Ectodermal cell (in vitro differentiated cells): ENCODE measurements at regions not wholly inside any gene's neighbourhood (a gene's known extent, or its start where the extent isn't known, plus 50 kb on each side); places are given as distances from the start of the nearest gene placed in this dataset.
"Not testable (repeated sequence)": the region's sequence is repeated elsewhere in the genome, so short reads cannot be mapped to it uniquely, and the experiment has no call there.

Experiments used
- H3K27ac ChIP-seq: 2 replicates; pipeline ENCODE4 v1.7.0; 2013; ENCODE audit warnings: mild to moderate bottlenecking, low read depth, low read length; ENCODE audit not compliant: insufficient read depth, poor library complexity, severe bottlenecking
- H3K27me3 ChIP-seq: 2 replicates; pipeline ENCODE4 v1.7.0; 2013; ENCODE audit warnings: mild to moderate bottlenecking, low read length; ENCODE audit not compliant: insufficient read depth, control insufficient read depth, poor library complexity, severe bottlenecking
- H3K36me3 ChIP-seq: one replicate; pipeline ENCODE4 v1.7.0; 2013; ENCODE audit warnings: low read length; ENCODE audit not compliant: control insufficient read depth, insufficient read depth
- H3K4me1 ChIP-seq: one replicate; pipeline ENCODE4 v1.7.0; 2013; ENCODE audit warnings: low read length; ENCODE audit not compliant: control insufficient read depth, insufficient read depth
- H3K4me3 ChIP-seq: 2 replicates; pipeline ENCODE4 v1.7.0; 2013; ENCODE audit warnings: low read depth, low read length, control low read depth; ENCODE audit not compliant: insufficient read depth
- H3K9me3 ChIP-seq: 2 replicates; pipeline ENCODE4 v1.7.0; 2013; ENCODE audit warnings: mild to moderate bottlenecking, low read length, moderate library complexity; ENCODE audit not compliant: control insufficient read depth
- WGBS, 2 experiments: methylation state at CpG; one replicate each; pipeline ENCODE4 v1.1.7; 2013; ENCODE audit warnings: missing lambda C conversion rate in 2 of 2; 5-methylcytosine and 5-hydroxymethylcytosine counted together

DNA sequence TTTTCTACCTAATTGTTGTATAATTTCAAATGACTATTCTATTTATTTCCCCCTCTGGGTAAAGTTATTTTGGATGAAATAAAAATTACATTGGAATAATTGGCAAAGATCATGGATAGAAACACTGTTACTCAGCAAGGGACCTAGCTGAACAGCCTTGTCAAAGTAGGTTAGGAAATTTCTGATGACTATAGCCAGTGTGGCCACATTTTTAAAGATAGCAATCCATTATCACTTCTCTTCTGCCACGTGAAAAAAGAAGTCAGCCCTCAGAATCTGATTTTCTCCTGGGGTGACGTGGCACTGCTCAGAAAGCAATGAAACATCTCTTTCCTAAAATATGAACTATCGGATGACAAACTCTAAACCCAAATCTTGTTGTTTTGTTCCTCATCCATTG lies 784.2 kb upstream of the RIOK2 start:
- no peak overlapping the region for H3K27ac ChIP-seq
- no peaks in the 10 kb centered on the region for H3K4me1 ChIP-seq
- H3K36me3 ChIP-seq: no peaks in the 10 kb centered on the region
- 76 to 87% methylated on average over 3 of the region's 3 CpGs for WGBS, 2 experiments
- H3K4me3 ChIP-seq: no peak overlapping the region
- no peaks in the 10 kb centered on the region for H3K27me3 ChIP-seq
- H3K9me3 ChIP-seq: no peaks in the 10 kb centered on the region

DNA sequence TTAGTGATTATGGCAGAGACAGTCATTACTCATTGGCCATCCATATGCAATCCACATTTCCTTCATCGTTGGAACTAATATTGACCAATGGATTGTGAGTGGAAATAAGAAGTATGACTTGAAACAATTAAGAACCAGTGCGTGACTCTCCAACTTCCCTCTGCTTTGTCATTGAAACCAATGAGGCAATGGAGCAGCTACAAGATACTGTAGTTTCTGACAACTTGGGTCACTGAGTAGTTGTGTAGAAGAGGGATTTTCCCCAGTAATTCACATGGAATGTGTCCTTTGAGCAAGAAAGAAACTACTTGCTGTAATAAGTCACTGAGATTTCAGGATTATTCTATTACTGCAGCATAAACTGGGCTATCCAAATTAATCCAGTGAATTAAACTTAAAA lies 785.3 kb upstream of the RIOK2 start:
- H3K27ac ChIP-seq: no peak overlapping the region
- no peak overlapping the region for H3K4me3 ChIP-seq
- 92 to 97% methylated on average over 2 of the region's 2 CpGs for WGBS, 2 experiments
- no peaks in the 10 kb centered on the region for H3K27me3 ChIP-seq
- H3K36me3 ChIP-seq: no peaks in the 10 kb centered on the region
- no peaks in the 10 kb centered on the region for H3K4me1 ChIP-seq
- H3K9me3 ChIP-seq: no peaks in the 10 kb centered on the region

DNA sequence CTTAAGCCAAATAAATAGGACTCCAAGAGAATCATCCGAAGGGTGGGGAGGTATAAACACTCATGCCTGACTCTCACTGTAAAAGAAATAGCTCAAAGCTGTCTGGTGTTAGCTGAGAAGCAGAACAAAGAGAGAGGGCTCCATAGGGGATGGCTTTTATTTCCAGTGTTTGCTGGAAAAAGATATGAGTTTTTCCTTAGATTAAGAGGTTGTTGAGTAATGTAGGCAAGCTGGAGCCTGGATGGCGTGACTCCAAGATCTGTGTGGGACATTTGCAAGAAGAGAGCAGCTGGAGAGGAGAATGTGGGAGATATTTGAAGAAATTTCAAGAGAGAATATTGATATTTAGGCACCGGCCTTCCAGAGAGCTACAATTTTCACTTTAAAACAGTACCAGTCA lies 793.7 kb upstream of the RGMB start:
- no peak overlapping the region for H3K4me3 ChIP-seq
- WGBS, 2 experiments: 85 to 95% methylated on average over 2 to 3 of the region's 3 CpGs
- H3K36me3 ChIP-seq: no peaks in the 10 kb centered on the region
- no peaks in the 10 kb centered on the region for H3K9me3 ChIP-seq
- no peaks in the 10 kb centered on the region for H3K27me3 ChIP-seq
- no peaks in the 10 kb centered on the region for H3K4me1 ChIP-seq
- no peak overlapping the region for H3K27ac ChIP-seq

DNA sequence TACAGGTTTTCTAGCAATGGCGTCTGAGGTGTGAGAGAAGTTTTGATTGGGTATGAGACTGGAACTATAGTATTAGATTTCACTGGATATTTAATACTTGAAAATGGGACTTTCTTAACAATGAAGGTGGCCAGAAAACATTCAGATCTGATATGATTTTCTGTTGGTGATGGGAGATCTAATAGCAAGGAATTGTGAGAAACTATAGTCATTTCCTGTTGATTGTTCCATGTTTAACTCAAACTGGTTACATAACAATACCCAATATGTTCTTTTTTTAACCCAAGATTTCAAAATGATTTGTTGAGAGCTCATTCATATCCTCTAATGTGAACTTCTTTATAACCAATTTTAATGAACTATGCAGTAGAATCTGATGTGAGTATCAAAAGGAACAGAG lies 793.2 kb upstream of the RGMB start:
- no peak overlapping the region for H3K27ac ChIP-seq
- 92 to 96% methylated on average over 1 of the region's 1 CpG for WGBS, 2 experiments
- H3K27me3 ChIP-seq: no peaks in the 10 kb centered on the region

DNA sequence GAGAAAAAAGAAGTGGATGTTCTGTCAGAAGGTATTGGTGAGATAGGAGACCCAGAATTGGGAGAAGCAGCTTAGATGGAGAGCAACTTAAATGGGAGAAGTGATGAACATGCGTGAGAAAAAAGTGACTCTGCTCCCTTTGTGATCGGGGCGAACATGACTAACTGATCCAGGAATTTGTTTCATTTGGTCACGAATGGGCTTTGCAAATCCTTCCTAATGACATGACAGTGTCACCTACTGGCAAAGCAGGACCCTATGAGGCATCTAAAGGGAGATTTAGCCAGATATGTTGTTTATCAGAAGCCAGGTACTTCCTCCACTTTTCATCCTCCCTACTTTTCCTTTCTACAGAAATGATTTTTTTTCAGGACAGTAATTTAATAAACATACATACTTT lies 787.4 kb upstream of the RGMB start:
- Histone ChIP-seq H3K27ac (no peak overlapping the region), H3K9me3 (no peaks in the 10 kb centered on the region), H3K36me3 (no peaks in the 10 kb centered on the region), H3K27me3 (no peaks in the 10 kb centered on the region), H3K4me3 (no peak overlapping the region), H3K4me1 (no peaks in the 10 kb centered on the region)
- whole genome bisulfite sequencing, 2 experiments: 60 to 62% methylated on average over 4 of the region's 4 CpGs

More for the DNA sequence above, 793.2 kb upstream of the RGMB start:
- Histone ChIP-seq H3K4me1 (no peaks in the 10 kb centered on the region), H3K4me3 (no peak overlapping the region), H3K9me3 (no peaks in the 10 kb centered on the region), H3K36me3 (no peaks in the 10 kb centered on the region)

DNA sequence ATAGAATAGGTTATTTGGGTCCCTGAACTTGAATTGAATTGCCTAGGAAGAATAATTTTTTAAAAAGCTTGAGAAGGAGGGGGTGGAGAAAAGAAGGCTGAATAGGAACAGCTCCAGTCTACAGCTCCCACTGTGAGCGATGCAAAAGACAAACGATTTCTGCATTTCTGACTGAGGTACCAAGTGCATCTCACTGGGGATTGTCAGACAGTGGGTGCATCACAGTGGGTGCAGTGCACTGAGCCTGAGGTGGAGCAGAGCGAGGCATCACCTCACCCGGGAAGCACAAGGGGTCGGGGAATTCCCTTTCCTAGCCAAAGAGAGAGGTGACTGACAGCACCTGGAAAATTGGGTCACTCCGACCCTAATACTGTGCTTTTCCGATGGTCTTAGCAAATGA lies 782.2 kb upstream of the RGMB start:
- Histone ChIP-seq H3K36me3 (no peaks in the 10 kb centered on the region), H3K27me3 (no peaks in the 10 kb centered on the region), H3K9me3 (no peaks in the 10 kb centered on the region), H3K4me1 (no peaks in the 10 kb centered on the region), H3K4me3 (no peak overlapping the region), H3K27ac (no peak overlapping the region)
- 93 to 96% methylated on average over 7 of the region's 7 CpGs for WGBS, 2 experiments

DNA sequence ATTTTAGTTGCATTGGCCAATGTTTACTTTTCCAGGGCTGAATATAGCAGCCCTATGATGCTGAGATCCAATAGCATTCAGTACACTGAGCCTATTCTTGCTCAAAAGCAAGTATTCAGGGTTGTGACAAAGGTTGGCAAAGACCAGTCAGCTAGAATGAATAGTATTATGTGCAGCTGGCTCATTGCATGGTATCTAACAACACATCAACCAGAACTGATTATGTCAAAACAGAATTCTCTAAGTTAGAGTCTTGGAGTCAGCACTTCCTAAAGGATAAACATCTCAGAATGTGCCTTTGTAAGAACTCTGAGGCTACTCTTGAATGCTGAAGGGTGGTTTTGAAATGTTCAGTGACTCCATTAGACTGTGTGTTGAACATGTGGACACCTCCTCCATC lies 774.5 kb upstream of the RGMB start:
- no peaks in the 10 kb centered on the region for H3K27me3 ChIP-seq
- no peaks in the 10 kb centered on the region for H3K36me3 ChIP-seq
- no peaks in the 10 kb centered on the region for H3K9me3 ChIP-seq
- no peaks in the 10 kb centered on the region for H3K4me1 ChIP-seq
- no peak overlapping the region for H3K27ac ChIP-seq
- no peak overlapping the region for H3K4me3 ChIP-seq

DNA sequence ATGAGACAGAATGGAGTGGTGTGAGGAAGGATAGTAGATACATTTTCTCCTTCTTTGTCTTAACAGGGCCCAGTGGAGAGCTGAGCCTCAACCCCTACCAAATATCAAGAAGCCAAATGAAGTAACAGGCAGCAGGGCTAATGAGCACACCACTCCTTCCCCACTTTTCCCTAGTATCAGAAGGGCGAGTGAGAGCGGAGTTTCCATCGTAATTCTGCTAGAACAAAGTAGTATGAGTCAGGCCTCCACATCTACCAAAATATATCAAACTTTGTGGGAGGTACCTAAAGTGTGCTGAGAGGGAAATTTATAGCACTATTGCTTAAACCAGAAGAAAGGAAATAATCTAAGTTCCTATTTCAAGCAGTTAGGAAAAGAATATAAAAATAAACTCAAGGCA lies 769.0 kb upstream of the RGMB start:
- H3K4me1 ChIP-seq: no peaks in the 10 kb centered on the region
- H3K27me3 ChIP-seq: no peaks in the 10 kb centered on the region
- no peak overlapping the region for H3K4me3 ChIP-seq
- no peaks in the 10 kb centered on the region for H3K9me3 ChIP-seq
- H3K36me3 ChIP-seq: no peaks in the 10 kb centered on the region
- H3K27ac ChIP-seq: no peak overlapping the region
- 78 to 97% methylated on average over 3 of the region's 3 CpGs for WGBS, 2 experiments

DNA sequence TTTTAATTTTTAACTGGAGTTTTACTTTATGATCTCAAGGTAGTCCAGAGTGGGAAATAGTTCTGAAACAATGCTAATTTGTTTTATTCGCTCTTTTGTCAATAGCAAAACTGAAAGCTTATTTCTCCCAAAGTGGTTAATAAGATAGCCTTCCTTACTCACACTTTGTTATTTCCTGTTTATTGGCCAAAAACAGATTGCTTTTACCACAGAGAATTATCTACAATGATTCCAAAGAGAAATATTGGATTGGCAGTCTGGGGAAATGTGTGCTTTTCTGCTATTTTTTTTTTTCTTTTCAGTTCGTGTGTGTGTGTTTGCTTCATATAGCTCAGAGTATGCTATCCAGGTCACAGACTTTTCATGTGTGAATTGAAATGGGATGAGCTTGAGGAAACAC lies 756.7 kb upstream of the RGMB start:
- Histone ChIP-seq H3K27me3 (no peaks in the 10 kb centered on the region), H3K27ac (no peak overlapping the region), H3K4me3 (no peak overlapping the region), H3K36me3 (no peaks in the 10 kb centered on the region), H3K9me3 (no peaks in the 10 kb centered on the region), H3K4me1 (no peaks in the 10 kb centered on the region)
- 100% methylated on average over 1 of the region's 2 CpGs for WGBS, 2 experiments

DNA sequence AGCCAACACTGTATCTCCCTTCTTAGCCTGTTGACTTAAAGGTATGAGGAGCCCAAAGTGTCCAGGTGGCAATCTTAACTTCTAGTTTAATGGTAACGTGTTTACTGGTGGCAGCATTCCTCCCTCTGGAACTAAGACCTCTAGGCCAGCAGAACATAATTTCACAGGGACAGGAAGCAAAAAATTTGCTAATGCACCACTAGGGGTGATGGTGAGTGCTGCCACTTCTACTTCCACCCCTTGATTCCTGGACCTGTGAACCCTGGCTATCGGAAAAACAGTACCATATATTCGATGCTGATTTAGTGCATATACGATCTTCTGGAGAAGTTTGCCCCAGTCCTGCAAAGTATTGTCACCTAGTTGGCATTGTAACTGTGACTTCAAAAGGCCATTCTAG lies 743.2 kb upstream of the RGMB start:
- not testable (repeated sequence) for H3K4me3 ChIP-seq, H3K27ac ChIP-seq, H3K36me3 ChIP-seq, H3K27me3 ChIP-seq, H3K4me1 ChIP-seq, H3K9me3 ChIP-seq
- 92 to 97% methylated on average over 4 of the region's 4 CpGs for WGBS, 2 experiments

DNA sequence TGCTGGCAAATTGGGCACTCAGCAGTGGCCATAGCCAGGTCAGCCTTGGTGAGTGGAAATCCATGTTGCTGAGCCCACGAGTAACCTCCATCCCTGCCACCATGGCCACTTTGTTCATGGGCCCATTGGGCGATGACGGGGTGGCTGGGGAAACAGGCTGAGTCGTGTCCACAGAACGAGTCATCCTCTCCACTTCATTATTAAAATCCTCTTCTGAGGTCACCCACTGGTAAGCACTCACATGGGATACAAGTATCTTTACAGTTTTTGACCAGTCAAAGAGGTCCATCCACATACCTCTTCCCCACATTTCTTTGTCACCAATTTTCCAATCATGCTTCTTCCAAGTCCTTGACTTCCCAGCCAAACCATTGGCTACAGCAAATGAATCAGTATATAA lies 742.4 kb upstream of the RGMB start:
- H3K9me3 ChIP-seq, H3K27ac ChIP-seq, H3K36me3 ChIP-seq, H3K4me3 ChIP-seq, H3K4me1 ChIP-seq, H3K27me3 ChIP-seq: not testable (repeated sequence)
- 76 to 77% methylated on average over 5 of the region's 5 CpGs for WGBS, 2 experiments
